ENCODE measurements at regions not wholly inside any gene's neighbourhood (a gene's known extent, or its start where the extent isn't known, plus 50 kb on each side); places are given as distances from the start of the nearest gene placed in this dataset.

DNA sequence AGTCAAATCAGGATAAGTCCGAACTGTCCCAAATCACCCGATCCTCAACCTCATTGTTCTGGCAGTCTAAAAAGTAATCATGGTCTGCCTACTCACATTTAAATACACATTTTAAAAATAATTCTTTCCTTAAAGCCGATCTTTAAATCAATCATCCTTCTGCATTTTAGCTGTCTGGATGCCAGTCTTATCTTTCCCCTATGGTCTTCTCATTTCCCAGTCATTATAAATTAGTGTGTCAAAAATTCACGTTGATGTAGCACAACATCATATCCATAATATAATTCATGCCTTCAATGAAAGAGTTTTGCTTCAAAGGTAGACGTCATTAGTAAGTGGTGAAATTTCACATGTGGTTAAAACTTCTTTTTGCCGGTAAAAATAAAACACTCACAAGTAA is 108.1 kb upstream of the FRG1 start (continued):
- TF ChIP-seq, protein P1, sequence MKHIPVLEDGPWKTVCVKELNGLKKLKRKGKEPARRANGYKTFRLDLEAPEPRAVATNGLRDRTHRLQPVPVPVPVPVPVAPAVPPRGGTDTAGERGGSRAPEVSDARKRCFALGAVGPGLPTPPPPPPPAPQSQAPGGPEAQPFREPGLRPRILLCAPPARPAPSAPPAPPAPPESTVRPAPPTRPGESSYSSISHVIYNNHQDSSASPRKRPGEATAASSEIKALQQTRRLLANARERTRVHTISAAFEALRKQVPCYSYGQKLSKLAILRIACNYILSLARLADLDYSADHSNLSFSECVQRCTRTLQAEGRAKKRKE (CRISPR knock-in tag; IDR thresholded peaks at IDR 0.05; ENCODE audit: low read depth), result no peak
- TF ChIP-seq USF2 (IDR thresholded peaks at IDR 0.05) (no peak), MYC (IDR thresholded peaks at IDR 0.05; ENCODE audit: borderline replicate concordance, low read length) (no peak), MAFK (IDR thresholded peaks at IDR 0.05; ENCODE audit: partially characterized antibody) (no peak), RCOR1 (IDR thresholded peaks at IDR 0.05; ENCODE audit: low read depth, low read length) (no peak), MAZ (IDR thresholded peaks at IDR 0.05; ENCODE audit: borderline replicate concordance, low read depth, low read length) (no peak), HOXB5 (CRISPR knock-in tag; IDR thresholded peaks at IDR 0.05) (no peak)

DNA sequence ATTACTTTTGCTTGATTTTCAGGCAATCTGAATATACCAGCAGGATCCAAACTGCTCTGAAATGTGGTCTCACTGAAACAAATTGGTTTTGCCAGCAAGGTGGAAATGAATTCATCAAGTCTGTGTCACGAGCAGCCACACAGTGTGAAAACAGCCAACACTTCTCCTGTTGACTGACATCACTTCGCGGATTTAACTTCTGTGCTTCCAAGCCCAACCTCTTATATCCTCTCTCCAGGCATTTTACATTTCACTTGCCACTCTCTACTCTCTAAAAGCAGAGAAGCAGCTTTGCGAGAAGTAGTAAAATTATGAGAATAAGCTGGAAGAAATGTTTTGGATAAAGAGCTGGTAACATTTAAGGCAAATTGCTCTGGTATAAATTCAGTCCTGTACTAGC is 106.1 kb upstream of the FRG1 start:
- Histone ChIP-seq H3K4me3 (no peak overlapping the region), H3K27ac (no peak overlapping the region), H3K9me3 (no peaks in the 10 kb centered on the region), H3K4me2 (no peak overlapping the region), H3K4me1 (no peaks in the 10 kb centered on the region)
- DNase-seq (ENCODE audit: low read depth in 1 of 2, low spot score in 1 of 2) (no peak), FAIRE-seq (no peak), ATAC-seq (no peak)
- no peak for TF ChIP-seq JUNB (IDR thresholded peaks at IDR 0.05)
- no peak for TF ChIP-seq RARB (CRISPR knock-in tag; IDR thresholded peaks at IDR 0.05)
- no peak for TF ChIP-seq HDAC2 (IDR thresholded peaks at IDR 0.05)
- TF ChIP-seq, protein P2, sequence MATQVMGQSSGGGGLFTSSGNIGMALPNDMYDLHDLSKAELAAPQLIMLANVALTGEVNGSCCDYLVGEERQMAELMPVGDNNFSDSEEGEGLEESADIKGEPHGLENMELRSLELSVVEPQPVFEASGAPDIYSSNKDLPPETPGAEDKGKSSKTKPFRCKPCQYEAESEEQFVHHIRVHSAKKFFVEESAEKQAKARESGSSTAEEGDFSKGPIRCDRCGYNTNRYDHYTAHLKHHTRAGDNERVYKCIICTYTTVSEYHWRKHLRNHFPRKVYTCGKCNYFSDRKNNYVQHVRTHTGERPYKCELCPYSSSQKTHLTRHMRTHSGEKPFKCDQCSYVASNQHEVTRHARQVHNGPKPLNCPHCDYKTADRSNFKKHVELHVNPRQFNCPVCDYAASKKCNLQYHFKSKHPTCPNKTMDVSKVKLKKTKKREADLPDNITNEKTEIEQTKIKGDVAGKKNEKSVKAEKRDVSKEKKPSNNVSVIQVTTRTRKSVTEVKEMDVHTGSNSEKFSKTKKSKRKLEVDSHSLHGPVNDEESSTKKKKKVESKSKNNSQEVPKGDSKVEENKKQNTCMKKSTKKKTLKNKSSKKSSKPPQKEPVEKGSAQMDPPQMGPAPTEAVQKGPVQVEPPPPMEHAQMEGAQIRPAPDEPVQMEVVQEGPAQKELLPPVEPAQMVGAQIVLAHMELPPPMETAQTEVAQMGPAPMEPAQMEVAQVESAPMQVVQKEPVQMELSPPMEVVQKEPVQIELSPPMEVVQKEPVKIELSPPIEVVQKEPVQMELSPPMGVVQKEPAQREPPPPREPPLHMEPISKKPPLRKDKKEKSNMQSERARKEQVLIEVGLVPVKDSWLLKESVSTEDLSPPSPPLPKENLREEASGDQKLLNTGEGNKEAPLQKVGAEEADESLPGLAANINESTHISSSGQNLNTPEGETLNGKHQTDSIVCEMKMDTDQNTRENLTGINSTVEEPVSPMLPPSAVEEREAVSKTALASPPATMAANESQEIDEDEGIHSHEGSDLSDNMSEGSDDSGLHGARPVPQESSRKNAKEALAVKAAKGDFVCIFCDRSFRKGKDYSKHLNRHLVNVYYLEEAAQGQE (IDR thresholded peaks at IDR 0.05), result no peak
- TF ChIP-seq, protein P3, sequence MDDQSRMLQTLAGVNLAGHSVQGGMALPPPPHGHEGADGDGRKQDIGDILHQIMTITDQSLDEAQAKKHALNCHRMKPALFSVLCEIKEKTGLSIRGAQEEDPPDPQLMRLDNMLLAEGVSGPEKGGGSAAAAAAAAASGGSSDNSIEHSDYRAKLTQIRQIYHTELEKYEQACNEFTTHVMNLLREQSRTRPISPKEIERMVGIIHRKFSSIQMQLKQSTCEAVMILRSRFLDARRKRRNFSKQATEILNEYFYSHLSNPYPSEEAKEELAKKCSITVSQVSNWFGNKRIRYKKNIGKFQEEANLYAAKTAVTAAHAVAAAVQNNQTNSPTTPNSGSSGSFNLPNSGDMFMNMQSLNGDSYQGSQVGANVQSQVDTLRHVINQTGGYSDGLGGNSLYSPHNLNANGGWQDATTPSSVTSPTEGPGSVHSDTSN (IDR thresholded peaks at IDR 0.05), result no peak
- no peak for TF ChIP-seq USF2 (IDR thresholded peaks at IDR 0.05)
- no peak for TF ChIP-seq HOXA7 (CRISPR knock-in tag; IDR thresholded peaks at IDR 0.05)
- no peak for TF ChIP-seq KDM5A (IDR thresholded peaks at IDR 0.05)
- no peak for TF ChIP-seq POLR2A (IDR thresholded peaks at IDR 0.05; ENCODE audit: low read length)
- no peak for TF ChIP-seq CHD4 (IDR thresholded peaks at IDR 0.05; ENCODE audit: borderline replicate concordance)
- TF ChIP-seq TP53 (CRISPR knock-in tag; IDR thresholded peaks at IDR 0.05), result no peak
- TF ChIP-seq, protein P4, sequence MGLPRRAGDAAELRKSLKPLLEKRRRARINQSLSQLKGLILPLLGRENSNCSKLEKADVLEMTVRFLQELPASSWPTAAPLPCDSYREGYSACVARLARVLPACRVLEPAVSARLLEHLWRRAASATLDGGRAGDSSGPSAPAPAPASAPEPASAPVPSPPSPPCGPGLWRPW (IDR thresholded peaks at IDR 0.05), result no peak
- TF ChIP-seq BCL3 (IDR thresholded peaks at IDR 0.05), result no peak
- WGBS (ENCODE audit: missing lambda C conversion rate), result 24% methylated on average over 4 of the region's 4 CpGs
- CTCF ChIA-PET, result no interaction called here
- POLR2A ChIA-PET, result no interaction called here

All from A549 (cell line).